Ovary (tissue), 7 donors: ENCODE measurements at regions not wholly inside any gene's neighbourhood (a gene's known extent, or its start where the extent isn't known, plus 50 kb on each side); places are given as distances from the start of the nearest gene placed in this dataset.

Experiments used
- DNase-seq, 5 donors: peaks; one replicate each; pipeline ENCODE4 v3.0.0-alpha.2; 2019 to 2020
- H3K27ac ChIP-seq, 2 donors: fragments of 200-600 bp; one replicate each; pipeline versions ENCODE4 v1.5.1 to v1.8.0; 2019 to 2022
- H3K27me3 ChIP-seq: fragments of 200-600 bp; one replicate; pipeline ENCODE4 v1.8.0; 2022
- H3K36me3 ChIP-seq: fragments of 200-600 bp; sonication (generic); one replicate; pipeline ENCODE4 v1.5.1; 2019
- H3K4me1 ChIP-seq: one replicate; pipeline ENCODE4 v1.8.1; 2013; ENCODE audit warnings: mild to moderate bottlenecking, moderate library complexity; ENCODE audit not compliant: insufficient read depth
- H3K4me3 ChIP-seq: fragments of 200-600 bp; sonication (generic); one replicate; pipeline ENCODE4 v1.5.1; 2017
- H3K9me3 ChIP-seq, 2 donors: fragments of 200-600 bp in 1 of 2; sonication (generic) in 1 of 2; one replicate each; pipeline versions ENCODE4 v1.5.1 to v1.8.1; 2013 to 2019; ENCODE audit warnings: mild to moderate bottlenecking in 1 of 2, moderate library complexity in 1 of 2
- EP300 ChIP-seq: sonication (generic); formaldehyde crosslinking; IDR thresholded peaks from one replicate; pipeline ENCODE4 v1.6.1; 2017; ENCODE audit warnings: antibody characterized with exemption
- POLR2A ChIP-seq: fragments of 450-650 bp; IDR thresholded peaks from one replicate; pipeline ENCODE4 v1.6.1; 2017; ENCODE audit warnings: antibody characterized with exemption, mild to moderate bottlenecking, moderate library complexity
- WGBS, 3 donors: extraction: QIAGEN DNeasy Blood & Tissue Kit in 1 of 3; methylation state at CpG; one replicate each; pipeline versions ENCODE4 v1.1.5 to v1.1.7; 2013 to 2017; 5-methylcytosine and 5-hydroxymethylcytosine counted together
- intact Hi-C, 4 donors: fragments of 100-400 bp; cut with DNase I; formaldehyde crosslinking; loops; one replicate each; pipeline versions ENCODE4 v1.11.0 to v1.15.1; 2022 to 2023
- TF ChIP-seq, protein P1 (sequence below), 3 donors: fragments of 450-650 bp in 2 of 3; fragments of 200-600 bp in 1 of 3; IDR thresholded peaks; one replicate each; pipeline versions ENCODE4 v1.5.1 to v1.8.0; 2016 to 2022; ENCODE audit warnings: antibody characterized with exemption in 3 of 3, mild to moderate bottlenecking in 1 of 3
- donor health status: DM: no; HTN: no; CAD: no; lungs with moderate emphysema.
- donor health status: DM: no; HTN: no; CAD: no.
- donor health status: Bipolar disorder and iron deficiency.
- donor health status: DM: no; HTN: no; CAD: no.
- donor health status: DM: yes; HTN: yes; CAD: no.

DNA sequence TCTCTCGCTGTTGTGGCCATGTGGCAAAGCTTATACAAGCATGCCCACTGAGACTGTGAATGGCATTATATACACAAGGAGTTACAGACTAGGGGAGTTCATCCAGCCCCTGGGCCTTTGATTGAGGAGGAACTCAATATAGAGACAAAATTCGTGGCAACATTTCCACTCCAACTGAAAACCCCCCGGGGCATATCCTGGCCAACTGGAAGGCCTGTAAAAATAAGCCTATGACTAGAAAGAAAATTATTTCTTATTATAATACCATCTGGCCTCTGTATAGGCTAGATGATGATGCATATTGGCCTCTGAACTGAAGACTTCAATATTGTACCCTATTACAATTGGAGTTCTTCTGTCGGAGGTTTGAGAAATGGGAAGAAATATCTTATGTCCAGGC, 175.5 kb upstream of the GJE1 start:
- H3K27me3 ChIP-seq = no peaks in the 10 kb centered on the region
- peaks cover 7% of the 10 kb centered on the region for H3K4me1 ChIP-seq
- peaks cover 0 to 3% of the 10 kb centered on the region in 2 donors for H3K9me3 ChIP-seq
- intact Hi-C loops = no loop called here
- 79 to 88% (median 82%) methylated on average over 4 of the region's 4 CpGs for WGBS, 3 donors
- H3K4me3 ChIP-seq = no peak overlapping the region
- no peak overlapping the region for H3K27ac ChIP-seq
- no peaks in the 10 kb centered on the region for H3K36me3 ChIP-seq
- no peak for DNase-seq
- TF ChIP-seq, protein P1, sequence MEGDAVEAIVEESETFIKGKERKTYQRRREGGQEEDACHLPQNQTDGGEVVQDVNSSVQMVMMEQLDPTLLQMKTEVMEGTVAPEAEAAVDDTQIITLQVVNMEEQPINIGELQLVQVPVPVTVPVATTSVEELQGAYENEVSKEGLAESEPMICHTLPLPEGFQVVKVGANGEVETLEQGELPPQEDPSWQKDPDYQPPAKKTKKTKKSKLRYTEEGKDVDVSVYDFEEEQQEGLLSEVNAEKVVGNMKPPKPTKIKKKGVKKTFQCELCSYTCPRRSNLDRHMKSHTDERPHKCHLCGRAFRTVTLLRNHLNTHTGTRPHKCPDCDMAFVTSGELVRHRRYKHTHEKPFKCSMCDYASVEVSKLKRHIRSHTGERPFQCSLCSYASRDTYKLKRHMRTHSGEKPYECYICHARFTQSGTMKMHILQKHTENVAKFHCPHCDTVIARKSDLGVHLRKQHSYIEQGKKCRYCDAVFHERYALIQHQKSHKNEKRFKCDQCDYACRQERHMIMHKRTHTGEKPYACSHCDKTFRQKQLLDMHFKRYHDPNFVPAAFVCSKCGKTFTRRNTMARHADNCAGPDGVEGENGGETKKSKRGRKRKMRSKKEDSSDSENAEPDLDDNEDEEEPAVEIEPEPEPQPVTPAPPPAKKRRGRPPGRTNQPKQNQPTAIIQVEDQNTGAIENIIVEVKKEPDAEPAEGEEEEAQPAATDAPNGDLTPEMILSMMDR (IDR thresholded peaks at IDR 0.05) = no peak
- TF ChIP-seq EP300 (no peak), POLR2A (no peak)

DNA sequence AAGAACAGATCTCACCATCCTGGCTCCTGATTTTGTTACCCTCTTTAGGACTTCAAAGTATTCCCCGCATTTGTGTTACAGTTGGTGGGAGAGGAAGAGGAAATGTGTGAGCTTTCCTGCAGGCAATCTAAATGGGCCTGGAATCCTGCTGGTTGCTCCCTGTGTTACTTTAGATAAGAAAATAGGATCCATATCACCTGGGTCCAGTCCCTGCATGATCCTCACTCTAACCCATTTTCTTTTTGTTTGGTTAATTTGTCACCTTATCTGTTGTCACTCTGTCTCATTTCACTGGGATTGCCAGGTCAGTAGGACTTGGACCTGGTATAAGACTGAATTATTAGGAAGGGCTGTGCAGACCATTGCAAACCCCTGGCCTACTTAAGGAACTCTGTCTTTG, 175.9 kb upstream of the GJE1 start:
- H3K27me3 ChIP-seq = no peaks in the 10 kb centered on the region

DNA sequence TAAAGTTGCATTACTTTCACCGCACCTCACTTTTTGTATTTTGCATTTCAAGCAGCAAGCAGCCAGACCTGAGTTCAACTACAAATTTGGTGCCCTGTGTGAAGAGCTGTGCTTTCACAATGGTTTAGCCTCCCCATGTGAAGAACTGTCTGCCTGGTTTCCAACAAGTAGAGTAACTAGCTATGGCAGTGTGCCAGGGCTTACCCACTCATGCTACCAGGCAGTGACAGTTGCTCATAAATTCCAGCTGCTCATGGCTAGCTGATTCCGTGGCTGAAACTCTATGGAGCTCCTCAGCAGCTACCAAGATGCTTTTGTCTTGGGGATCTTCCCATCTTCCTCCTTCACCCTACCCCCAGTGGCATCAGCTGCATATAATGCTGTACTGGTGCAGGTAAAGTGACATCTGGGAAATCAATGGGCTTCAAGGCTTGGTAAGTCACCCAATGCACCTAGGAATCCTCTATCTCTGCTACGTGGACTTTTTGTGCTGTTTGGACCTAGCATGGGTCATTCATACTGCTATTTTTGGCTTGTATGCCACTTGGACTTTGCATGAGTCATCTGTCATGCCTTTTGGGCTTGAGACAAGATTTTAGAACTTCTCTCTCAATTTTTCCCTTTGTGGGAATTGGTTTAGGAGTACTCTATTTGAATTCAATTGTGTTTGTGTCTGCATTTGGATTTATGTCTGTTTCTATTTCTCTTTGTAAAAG, 176.5 kb upstream of the GJE1 start:
- Histone ChIP-seq H3K4me3 (no peak overlapping the region), H3K36me3 (no peaks in the 10 kb centered on the region), H3K9me3 (peaks cover 0 to 3% of the 10 kb centered on the region in 2 donors), H3K27me3 (no peaks in the 10 kb centered on the region), H3K27ac (no peak overlapping the region), H3K4me1 (peaks cover 7% of the 10 kb centered on the region)
- intact Hi-C loops = no loop called here
- DNase-seq = peak in 1 of 5 donors; percentile 23
- TF ChIP-seq, protein P1 (IDR thresholded peaks at IDR 0.05) = no peak
- TF ChIP-seq POLR2A = no peak
- no peak for TF ChIP-seq EP300
- WGBS, 3 donors = 31 to 43% (median 37%) methylated on average over 3 of the region's 3 CpGs

More for the DNA sequence above, 175.9 kb upstream of the GJE1 start:
- no peaks in the 10 kb centered on the region for H3K36me3 ChIP-seq
- TF ChIP-seq POLR2A (no peak), EP300 (no peak)
- TF ChIP-seq, protein P1 (IDR thresholded peaks at IDR 0.05) = no peak
- no peak overlapping the region for H3K27ac ChIP-seq
- WGBS, 3 donors = 81 to 92% (median 92%) methylated on average over 1 of the region's 1 CpG
- peaks cover 0 to 3% of the 10 kb centered on the region in 2 donors for H3K9me3 ChIP-seq
- no peak overlapping the region for H3K4me3 ChIP-seq
- intact Hi-C loops = no loop called here
- H3K4me1 ChIP-seq = peaks cover 7% of the 10 kb centered on the region
- no peak for DNase-seq

DNA sequence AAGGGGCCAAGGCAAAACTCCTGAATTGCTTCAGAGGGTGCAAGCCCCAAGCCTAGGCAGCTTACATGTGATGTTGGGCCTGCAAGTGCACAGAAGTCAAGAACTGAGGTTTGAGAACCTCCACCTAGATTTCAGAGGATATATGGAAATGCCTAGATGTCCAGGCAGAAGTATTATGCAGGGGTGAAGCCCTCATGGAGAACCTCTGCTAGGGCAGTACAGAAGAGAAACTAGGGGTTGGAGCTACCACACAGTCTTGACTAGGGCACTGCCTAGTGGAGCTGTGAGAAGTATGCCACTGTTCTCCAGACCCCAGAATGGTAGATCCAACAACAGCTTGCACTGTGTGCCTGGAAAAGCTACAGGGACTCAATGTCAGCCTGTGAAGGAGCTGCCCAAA, 179.7 kb upstream of the GJE1 start:
- Histone ChIP-seq H3K4me3 (no peak overlapping the region), H3K27ac (no peak overlapping the region), H3K9me3 (peaks cover 0 to 3% of the 10 kb centered on the region in 2 donors), H3K36me3 (no peaks in the 10 kb centered on the region), H3K27me3 (no peaks in the 10 kb centered on the region), H3K4me1 (peaks cover 7% of the 10 kb centered on the region)
- DNase-seq = no peak
- intact Hi-C loops = no loop called here
- TF ChIP-seq, protein P1 (IDR thresholded peaks at IDR 0.05) = no peak
- TF ChIP-seq POLR2A = no peak
- no peak for TF ChIP-seq EP300
